HG03060 (cell line): ENCODE measurements at regions not wholly inside any gene's neighbourhood (a gene's known extent, or its start where the extent isn't known, plus 50 kb on each side); places are given as distances from the start of the nearest gene placed in this dataset.

ENCODE experiments used
- ATAC-seq: cut with Tn5 transposase; IDR thresholded peaks from one replicate; pipeline ENCODE4 v1.9.1; 2021; ENCODE audit warnings: low read depth, moderate number of reproducible peaks; ENCODE audit not compliant: unreplicated experiment

- no peak for ATAC-seq
These were observed 717.2 kb downstream of the NCAM2 start for GRCh38 chr21:21715266-21715969.

GRCh38 chr21:21722731-21723130 lies 724.5 kb downstream of the NCAM2 start:
- no peak for ATAC-seq

GRCh38 chr21:21730512-21730911 lies 732.3 kb downstream of the NCAM2 start:
- ATAC-seq: no peak

- ATAC-seq: no peak
These were observed 733.4 kb downstream of the NCAM2 start for GRCh38 chr21:21731626-21732025.

- no peak for ATAC-seq
These were observed 735.9 kb downstream of the NCAM2 start for GRCh38 chr21:21734088-21734487.

- ATAC-seq: no peak
These were observed 739.0 kb downstream of the NCAM2 start for GRCh38 chr21:21737186-21737585.

- ATAC-seq: no peak
These were observed 742.0 kb downstream of the NCAM2 start for GRCh38 chr21:21740207-21740606.

DNA sequence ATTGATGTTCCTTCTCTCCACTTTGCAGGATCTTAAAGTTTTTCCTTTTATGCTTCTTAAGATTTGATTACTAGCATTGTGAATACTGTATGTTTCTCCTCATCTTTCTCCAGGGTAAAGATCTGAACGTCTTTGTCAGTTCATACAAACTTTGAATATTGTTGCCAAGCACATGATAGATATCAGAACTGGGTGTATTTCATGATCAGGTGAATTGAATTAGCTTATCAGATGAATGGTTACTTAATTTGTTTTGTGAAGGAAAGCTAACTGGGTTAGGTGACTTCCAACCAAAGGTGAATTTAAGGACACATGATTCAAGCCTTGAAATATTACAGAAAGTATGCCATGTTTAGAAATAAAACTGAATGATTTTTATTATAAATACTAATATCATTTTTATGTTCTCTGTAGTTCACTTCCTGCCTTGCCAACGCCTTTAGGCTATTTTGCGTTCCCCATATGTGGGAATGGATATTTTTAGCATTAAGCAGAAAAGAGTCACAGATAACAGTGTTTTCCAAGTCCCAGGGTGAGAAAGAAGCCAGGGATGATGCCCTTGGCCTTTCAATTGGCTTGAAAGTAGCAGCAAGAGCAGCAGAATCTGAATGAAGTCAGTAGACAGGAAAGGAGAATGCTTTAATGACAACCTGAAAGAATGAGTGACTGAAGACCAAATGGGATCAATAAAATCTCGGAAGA lies 752.1 kb downstream of the NCAM2 start:
- no peak for ATAC-seq

DNA sequence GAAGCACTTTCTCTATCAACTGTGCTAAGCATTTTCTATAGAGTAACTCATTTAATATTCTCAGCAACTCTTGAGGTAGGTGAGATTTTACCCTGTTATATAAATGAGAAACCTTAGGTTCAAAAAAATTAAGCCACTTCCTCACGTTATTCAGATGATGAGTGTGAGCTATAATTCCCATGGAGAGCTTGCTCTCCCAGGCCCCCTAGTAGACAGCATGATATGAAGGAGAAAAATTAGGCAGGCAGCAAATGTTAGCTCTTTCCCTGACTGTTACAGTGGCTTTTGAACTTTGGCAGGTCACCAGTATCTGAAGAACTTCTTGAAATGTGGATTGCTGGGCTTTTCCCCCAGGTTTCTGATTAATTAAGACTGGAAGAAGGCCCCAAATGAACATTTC lies 753.1 kb downstream of the NCAM2 start:
- ATAC-seq: no peak

DNA sequence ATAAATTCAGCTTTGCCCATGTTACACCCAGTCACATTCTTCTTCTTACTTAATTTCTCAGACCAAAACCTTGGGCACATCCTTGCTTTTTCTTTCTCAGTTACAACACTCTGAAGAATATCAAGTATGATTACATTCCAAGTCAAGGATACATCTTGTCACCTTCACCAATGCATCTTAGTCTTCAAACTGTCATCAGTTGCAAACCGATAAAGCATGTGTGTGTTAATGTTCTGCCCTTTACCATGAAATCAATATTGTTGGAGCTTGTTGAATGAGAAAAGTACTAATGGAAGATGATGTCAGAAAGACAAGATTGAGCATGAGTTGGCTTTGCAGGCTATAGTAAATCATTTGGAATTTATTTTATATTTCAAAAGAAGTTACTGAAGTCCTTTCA lies 764.6 kb downstream of the NCAM2 start:
- no peak for ATAC-seq

DNA sequence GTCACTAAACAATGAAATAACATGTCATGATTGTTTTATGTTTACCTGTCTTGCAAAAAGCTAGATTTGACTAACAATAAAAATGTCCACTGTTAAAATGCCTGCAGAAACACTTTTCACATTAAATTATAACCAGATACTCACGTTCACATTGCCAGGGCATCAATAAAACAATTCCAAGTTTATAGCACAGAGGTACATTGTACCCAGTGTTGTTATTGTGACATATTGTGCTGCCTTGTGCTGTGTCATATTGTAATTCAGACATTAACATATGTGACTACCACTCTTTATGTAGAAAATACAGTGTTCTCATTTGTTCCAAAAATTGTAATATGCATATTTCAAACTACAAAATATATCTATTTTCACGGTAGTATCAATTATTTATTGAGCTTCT lies 766.1 kb downstream of the NCAM2 start:
- ATAC-seq: no peak

DNA sequence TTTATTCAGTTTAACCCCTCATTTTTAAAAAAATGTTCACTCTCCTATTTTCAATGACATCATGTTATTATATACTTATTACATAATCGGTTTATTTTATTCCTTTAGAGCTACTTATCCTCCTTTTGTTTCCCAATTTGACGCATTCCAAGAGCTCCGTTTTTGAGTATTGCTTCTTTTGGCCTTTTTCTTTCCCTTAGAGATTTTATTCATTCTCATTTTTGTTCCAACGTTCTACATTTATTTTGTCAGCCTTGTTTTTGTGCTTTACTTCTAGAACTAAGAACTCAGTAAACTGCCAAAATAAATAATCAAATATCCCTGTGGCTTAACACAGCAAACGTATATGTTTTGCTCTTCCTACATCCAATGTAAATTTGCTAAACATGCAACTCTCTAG lies 769.1 kb downstream of the NCAM2 start:
- no peak for ATAC-seq

GRCh38 chr21:21788591-21788990 lies 790.4 kb downstream of the NCAM2 start:
- no peak for ATAC-seq

DNA sequence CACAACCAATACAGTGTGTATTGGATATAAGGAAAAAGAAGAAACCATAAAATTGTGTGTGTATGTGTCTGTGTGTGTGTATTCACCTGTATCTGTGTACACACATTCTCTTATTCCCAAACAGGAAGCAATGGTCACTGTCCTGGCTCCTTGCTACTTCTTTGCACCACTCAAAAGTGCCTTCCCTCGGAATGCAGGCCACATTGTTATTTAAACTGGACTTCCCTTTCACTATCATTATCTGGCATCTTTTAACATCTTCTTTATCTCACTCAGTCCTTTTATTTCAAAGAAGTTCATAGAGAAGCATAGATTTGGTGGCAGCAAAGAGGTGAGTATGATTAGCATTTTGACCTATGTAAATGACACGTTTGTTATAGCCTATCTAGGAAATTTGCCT lies 803.7 kb downstream of the NCAM2 start:
- no peak for ATAC-seq

DNA sequence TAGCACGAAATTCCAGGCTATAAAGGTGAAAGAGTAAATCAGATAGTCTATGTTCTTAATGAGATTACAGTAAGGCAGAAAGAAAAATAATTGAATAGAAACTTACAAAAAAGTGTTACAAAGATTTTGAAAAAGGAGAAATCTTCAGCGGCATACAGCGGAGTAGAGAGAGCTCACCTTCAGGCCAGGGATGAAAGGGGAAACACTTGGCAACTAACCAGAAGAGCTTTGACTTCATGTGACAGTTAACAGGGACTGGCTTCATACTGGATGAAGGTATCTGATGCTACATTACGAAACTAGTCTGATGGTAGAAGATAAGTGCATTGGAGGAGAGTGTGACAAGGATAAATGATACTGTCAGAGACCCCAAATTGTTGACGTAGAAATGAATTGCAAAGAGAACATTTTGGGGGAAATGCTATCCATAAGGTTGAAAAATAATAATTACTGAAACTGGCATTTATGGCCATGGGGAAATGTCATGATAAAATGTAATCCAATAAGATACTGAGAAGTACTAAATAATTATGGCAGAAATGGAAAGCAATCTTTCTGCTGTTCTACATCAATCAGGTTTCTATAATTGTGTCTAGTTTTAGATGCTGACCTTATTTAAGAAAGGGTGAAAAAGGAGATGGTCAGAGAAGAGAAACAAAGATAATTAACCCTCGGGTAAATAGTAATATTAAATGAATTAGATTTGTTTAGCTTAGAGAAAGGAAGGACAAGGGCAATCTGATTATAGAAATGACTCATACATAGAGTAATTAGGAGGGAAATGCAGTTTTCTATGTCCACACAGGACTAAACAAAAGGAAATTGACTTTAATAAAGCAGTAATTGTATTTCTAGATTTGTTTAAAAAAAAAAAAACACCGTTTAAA lies 808.7 kb downstream of the NCAM2 start:
- no peak for ATAC-seq

DNA sequence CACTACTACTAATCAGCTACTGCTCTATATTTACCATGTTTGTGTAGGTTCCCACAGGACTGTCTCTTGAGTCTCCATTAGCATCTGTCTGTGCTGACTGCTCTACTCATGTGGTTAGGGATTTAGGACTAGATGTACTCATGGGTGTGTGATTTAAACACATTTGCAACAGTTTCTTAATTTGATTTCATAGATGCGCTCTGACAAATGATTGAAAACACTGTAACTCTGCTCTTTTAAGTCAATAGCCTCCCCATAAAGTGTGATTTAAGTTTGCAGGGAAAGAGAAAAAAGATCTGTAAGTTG lies 809.3 kb downstream of the NCAM2 start:
- ATAC-seq: no peak

DNA sequence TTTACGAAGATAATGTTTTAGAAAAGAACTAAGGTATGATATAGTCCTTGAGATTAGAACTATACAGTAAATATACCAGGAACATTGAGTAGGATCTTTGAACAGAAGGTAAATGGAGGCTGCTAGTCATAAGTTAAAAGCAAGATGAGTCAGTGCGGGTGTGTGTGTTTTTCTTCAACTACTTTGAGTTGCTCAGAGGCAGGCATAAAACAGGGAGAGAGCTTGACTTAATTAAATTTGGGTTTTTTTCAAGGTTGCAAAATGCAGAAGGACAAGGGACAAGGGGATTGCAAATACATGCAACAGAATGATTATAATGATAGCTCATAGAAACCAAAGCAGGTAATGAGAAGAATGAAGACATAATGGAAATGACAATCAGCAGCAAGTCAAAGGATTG lies 815.1 kb downstream of the NCAM2 start:
- no peak for ATAC-seq

DNA sequence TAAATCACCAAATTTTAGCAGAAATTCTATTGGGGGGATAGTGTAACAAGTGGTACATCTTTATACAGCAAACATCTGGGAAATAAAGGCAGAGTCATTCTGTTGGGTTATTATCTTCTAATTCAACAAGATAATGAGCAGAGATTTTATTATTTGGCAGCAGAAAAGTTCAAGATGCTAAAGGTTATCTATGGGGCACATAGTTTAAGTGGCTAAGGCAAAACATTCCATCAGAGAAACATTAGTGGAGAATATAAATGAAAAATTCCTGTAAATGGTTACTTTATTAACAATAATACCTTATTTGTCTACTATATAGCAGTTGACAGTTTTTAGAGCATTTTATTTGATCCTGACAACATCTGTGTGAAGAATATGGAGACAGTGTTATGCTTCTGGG lies 815.7 kb downstream of the NCAM2 start:
- no peak for ATAC-seq

GRCh38 chr21:21816778-21817177 lies 818.6 kb downstream of the NCAM2 start:
- no peak for ATAC-seq

GRCh38 chr21:21818898-21819297 lies 820.7 kb downstream of the NCAM2 start:
- no peak for ATAC-seq

DNA sequence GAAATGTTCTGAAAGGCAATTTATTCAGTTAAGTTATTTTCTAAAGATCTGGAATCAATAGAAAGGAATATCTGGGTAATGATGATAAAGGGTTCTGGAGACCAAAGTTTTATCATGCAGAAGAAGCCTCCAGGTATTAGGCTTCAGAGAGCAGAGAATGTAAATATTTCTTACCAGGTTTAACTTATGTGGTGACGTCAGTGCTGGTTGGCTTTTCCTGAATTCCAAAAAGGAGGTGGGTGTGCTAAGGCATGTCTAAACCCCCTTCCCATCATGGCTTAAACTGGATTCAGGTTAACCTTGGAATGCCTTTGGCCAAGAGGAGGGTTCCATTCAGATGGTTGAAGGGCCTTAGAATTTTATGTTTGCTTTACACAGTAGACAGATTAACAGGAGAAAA lies 829.9 kb downstream of the NCAM2 start:
- no peak for ATAC-seq

GRCh38 chr21:21831036-21831435 lies 832.8 kb downstream of the NCAM2 start:
- no peak for ATAC-seq
